ENCODE measurements at regions not wholly inside any gene's neighbourhood (a gene's known extent, or its start where the extent isn't known, plus 50 kb on each side); places are given as distances from the start of the nearest gene placed in this dataset.

- H4K20me1 ChIP-seq (replicated peaks; ENCODE audit: insufficient read depth), result no peaks in the 10 kb centered on the region
- H2AFZ ChIP-seq, result no peak overlapping the region
- H3K4me1 ChIP-seq (ENCODE audit: insufficient read depth), result no peaks in the 10 kb centered on the region
- H3K27me3 ChIP-seq (ENCODE audit: insufficient read depth), result no peaks in the 10 kb centered on the region
- H3K79me2 ChIP-seq (replicated peaks; ENCODE audit: insufficient read depth), result no peaks in the 10 kb centered on the region
- H3K27ac ChIP-seq (ENCODE audit: low read depth), result no peak overlapping the region
- Mint-ChIP-seq H3K27me3 (ENCODE audit: insufficient read depth, low read depth, poor library complexity) (peaks cover 12% of the 10 kb centered on the region), H3K9me3 (peaks cover 39% of the 10 kb centered on the region), H3K27ac (no peak overlapping the region), H3K4me1 (peaks cover 8% of the 10 kb centered on the region; the same call in 1 of the 3 replicates), H3K4me3 (no peak overlapping the region), H3K36me3 (ENCODE audit: low read depth) (peaks cover 10% of the 10 kb centered on the region)
- H3K4me2 ChIP-seq, result no peak overlapping the region
- H3K9me2 ChIP-seq (ENCODE audit: insufficient read depth), result no peaks in the 10 kb centered on the region
- ATAC-seq, result no peak
- no peaks in the 10 kb centered on the region for H3F3A ChIP-seq (replicated peaks; ENCODE audit: low read depth)
- TF ChIP-seq JUNB (IDR thresholded peaks at IDR 0.05; ENCODE audit: unreplicated experiment) (no peak), REST (IDR thresholded peaks at IDR 0.05; ENCODE audit: unreplicated experiment) (no peak), CREB1 (CRISPR knock-in tag; IDR thresholded peaks at IDR 0.05; ENCODE audit: low read depth) (no peak), EZH2phosphoT487 (IDR thresholded peaks at IDR 0.05; ENCODE audit: unreplicated experiment) (no peak), ETS1 (IDR thresholded peaks at IDR 0.05) (no peak), ZNF114 (CRISPR knock-in tag; IDR thresholded peaks at IDR 0.05) (no peak), POLR2AphosphoS5 (IDR thresholded peaks at IDR 0.05; ENCODE audit: low read depth) (no peak), NANOG (IDR thresholded peaks at IDR 0.05; ENCODE audit: borderline replicate concordance) (no peak), STAT1 (IDR thresholded peaks at IDR 0.05; ENCODE audit: unreplicated experiment) (no peak), EZH2 (IDR thresholded peaks at IDR 0.05; ENCODE audit: low read depth, unreplicated experiment) (no peak), ZNF331 (CRISPR knock-in tag; IDR thresholded peaks at IDR 0.05; ENCODE audit: low read depth) (no peak)
- TF ChIP-seq, protein P1, sequence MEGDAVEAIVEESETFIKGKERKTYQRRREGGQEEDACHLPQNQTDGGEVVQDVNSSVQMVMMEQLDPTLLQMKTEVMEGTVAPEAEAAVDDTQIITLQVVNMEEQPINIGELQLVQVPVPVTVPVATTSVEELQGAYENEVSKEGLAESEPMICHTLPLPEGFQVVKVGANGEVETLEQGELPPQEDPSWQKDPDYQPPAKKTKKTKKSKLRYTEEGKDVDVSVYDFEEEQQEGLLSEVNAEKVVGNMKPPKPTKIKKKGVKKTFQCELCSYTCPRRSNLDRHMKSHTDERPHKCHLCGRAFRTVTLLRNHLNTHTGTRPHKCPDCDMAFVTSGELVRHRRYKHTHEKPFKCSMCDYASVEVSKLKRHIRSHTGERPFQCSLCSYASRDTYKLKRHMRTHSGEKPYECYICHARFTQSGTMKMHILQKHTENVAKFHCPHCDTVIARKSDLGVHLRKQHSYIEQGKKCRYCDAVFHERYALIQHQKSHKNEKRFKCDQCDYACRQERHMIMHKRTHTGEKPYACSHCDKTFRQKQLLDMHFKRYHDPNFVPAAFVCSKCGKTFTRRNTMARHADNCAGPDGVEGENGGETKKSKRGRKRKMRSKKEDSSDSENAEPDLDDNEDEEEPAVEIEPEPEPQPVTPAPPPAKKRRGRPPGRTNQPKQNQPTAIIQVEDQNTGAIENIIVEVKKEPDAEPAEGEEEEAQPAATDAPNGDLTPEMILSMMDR (conservative IDR thresholded peaks at IDR 0.05; ENCODE audit: low read depth in 2 of 2), result no peak
- TF ChIP-seq, protein P2, sequence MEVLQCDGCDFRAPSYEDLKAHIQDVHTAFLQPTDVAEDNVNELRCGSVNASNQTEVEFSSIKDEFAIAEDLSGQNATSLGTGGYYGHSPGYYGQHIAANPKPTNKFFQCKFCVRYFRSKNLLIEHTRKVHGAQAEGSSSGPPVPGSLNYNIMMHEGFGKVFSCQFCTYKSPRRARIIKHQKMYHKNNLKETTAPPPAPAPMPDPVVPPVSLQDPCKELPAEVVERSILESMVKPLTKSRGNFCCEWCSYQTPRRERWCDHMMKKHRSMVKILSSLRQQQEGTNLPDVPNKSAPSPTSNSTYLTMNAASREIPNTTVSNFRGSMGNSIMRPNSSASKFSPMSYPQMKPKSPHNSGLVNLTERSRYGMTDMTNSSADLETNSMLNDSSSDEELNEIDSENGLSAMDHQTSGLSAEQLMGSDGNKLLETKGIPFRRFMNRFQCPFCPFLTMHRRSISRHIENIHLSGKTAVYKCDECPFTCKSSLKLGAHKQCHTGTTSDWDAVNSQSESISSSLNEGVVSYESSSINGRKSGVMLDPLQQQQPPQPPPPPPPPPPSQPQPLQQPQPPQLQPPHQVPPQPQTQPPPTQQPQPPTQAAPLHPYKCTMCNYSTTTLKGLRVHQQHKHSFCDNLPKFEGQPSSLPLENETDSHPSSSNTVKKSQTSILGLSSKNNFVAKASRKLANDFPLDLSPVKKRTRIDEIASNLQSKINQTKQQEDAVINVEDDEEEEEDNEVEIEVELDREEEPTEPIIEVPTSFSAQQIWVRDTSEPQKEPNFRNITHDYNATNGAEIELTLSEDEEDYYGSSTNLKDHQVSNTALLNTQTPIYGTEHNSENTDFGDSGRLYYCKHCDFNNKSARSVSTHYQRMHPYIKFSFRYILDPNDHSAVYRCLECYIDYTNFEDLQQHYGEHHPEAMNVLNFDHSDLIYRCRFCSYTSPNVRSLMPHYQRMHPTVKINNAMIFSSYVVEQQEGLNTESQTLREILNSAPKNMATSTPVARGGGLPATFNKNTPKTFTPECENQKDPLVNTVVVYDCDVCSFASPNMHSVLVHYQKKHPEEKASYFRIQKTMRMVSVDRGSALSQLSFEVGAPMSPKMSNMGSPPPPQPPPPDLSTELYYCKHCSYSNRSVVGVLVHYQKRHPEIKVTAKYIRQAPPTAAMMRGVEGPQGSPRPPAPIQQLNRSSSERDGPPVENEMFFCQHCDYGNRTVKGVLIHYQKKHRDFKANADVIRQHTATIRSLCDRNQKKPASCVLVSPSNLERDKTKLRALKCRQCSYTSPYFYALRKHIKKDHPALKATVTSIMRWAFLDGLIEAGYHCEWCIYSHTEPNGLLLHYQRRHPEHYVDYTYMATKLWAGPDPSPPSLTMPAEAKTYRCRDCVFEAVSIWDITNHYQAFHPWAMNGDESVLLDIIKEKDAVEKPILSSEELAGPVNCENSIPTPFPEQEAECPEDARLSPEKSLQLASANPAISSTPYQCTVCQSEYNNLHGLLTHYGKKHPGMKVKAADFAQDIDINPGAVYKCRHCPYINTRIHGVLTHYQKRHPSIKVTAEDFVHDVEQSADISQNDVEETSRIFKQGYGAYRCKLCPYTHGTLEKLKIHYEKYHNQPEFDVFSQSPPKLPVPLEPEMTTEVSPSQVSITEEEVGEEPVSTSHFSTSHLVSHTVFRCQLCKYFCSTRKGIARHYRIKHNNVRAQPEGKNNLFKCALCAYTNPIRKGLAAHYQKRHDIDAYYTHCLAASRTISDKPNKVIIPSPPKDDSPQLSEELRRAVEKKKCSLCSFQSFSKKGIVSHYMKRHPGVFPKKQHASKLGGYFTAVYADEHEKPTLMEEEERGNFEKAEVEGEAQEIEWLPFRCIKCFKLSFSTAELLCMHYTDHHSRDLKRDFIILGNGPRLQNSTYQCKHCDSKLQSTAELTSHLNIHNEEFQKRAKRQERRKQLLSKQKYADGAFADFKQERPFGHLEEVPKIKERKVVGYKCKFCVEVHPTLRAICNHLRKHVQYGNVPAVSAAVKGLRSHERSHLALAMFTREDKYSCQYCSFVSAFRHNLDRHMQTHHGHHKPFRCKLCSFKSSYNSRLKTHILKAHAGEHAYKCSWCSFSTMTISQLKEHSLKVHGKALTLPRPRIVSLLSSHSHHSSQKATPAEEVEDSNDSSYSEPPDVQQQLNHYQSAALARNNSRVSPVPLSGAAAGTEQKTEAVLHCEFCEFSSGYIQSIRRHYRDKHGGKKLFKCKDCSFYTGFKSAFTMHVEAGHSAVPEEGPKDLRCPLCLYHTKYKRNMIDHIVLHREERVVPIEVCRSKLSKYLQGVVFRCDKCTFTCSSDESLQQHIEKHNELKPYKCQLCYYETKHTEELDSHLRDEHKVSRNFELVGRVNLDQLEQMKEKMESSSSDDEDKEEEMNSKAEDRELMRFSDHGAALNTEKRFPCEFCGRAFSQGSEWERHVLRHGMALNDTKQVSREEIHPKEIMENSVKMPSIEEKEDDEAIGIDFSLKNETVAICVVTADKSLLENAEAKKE (CRISPR knock-in tag; IDR thresholded peaks at IDR 0.05), result no peak
- H3K36me3 ChIP-seq (ENCODE audit: insufficient read depth), result no peaks in the 10 kb centered on the region
- no peak for DNase-seq (ENCODE audit: low spot score)
- no peak overlapping the region for H3K4me3 ChIP-seq
Measured at GRCh38 chr7:98565103-98565502, 52.0 kb upstream of the NPTX2 start.

Data from GM23338 (cell line).